HG02970 (cell line): ENCODE measurements at regions not wholly inside any gene's neighbourhood (a gene's known extent, or its start where the extent isn't known, plus 50 kb on each side); places are given as distances from the start of the nearest gene placed in this dataset.
A peak's percentile ranks its signal among the peaks of the same experiment; 100 is the strongest.
"Not testable (repeated sequence)": the region's sequence is repeated elsewhere in the genome, so short reads cannot be mapped to it uniquely, and the experiment has no call there.

Experiments
- ATAC-seq: cut with Tn5 transposase; IDR thresholded peaks from one replicate; pipeline ENCODE4 v1.9.1; 2021; ENCODE audit warnings: mild to moderate bottlenecking, moderate library complexity, moderate number of reproducible peaks; ENCODE audit not compliant: unreplicated experiment, low FRiP score

DNA sequence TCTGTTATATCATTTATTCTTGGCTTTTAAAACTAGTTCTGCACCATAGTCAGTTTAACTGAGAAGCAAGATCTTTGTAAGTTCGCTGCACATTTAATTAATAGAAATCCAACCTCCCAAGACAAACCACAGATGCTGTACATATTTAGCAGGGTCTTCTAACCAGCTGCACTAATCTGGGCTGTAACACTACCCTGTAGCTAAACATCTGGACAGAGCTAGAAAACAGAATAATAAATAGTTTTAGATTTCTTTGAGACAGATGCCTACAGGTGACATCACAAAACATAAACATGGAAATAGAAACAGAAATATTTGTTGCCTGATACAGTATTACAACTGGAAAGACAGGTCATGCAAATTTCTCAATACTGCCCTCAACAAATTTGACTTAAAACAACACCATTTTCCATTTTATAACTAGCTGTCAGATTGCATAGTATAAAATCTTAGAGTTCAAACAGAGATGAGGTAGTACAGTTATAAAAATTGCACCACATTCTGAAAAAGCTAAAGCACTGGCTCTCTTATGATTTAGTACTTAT, 315.1 kb downstream of the NR4A2 start:
- no peak for ATAC-seq

GRCh38 chr2:156009293-156009692, 323.2 kb downstream of the NR4A2 start:
- no peak for ATAC-seq

GRCh38 chr2:156006721-156007618, 325.6 kb downstream of the NR4A2 start:
- ATAC-seq: no peak

DNA sequence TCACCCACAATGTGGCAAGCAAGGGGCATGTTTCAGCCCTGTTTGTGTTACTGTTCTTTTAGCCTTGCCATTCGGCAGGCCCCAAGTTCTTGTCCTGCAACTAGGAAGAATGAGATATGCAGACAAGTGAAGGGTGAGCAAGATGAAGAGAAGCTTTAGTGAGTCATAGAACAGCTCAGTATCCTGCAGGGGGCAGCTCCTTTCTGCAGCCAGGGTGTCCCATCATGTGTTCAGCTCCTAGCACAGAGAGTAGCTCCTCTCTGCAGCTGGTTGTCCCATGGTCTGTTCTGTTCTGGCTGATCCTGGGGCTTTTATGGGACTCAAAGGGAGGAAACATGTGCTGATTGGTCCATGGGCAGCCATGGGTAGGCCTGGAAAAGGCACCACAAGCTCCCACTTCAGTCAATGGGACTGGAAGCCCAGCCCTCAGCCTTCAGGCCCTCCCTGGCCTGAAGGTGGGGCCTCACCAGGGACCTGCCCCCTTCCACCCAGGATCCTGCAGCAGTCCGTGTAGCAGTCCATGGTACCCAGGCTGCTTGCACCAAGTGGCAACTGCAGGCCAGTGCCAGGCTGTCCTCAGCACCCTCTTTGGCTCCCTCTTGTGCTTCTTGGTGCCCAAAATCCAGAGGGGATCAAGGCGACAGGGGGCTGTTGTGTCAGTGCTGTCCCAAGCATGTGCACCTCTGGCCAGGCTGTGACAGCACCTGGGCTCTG, 326.4 kb downstream of the NR4A2 start:
- no peak for ATAC-seq

- ATAC-seq: no peak
Observed at GRCh38 chr2:156005531-156005930, 327.0 kb downstream of the NR4A2 start.

GRCh38 chr2:156004459-156004858, 328.1 kb downstream of the NR4A2 start:
- ATAC-seq: no peak

- no peak for ATAC-seq
Observed at GRCh38 chr2:156003780-156004179, 328.7 kb downstream of the NR4A2 start.

DNA sequence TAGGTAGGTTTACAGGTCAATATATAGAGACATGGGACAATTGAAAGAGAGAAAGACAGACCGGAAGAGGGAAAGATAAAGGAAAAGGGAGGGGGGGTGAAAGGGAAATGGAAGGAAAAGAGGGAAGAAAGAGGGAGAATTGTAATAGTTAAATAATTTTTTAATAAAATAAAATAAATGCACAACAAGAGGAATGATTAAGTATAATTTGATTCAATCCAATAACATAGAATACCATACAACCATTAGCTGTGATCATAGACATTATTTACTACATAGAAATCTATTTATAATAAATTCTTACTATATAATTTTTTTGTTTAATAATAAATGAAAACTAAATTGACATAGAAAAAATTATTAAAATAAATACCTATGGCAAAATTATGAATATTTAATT, 330.7 kb downstream of the NR4A2 start:
- no peak for ATAC-seq

GRCh38 chr2:155997538-155997937, 335.0 kb downstream of the NR4A2 start:
- ATAC-seq: no peak

DNA sequence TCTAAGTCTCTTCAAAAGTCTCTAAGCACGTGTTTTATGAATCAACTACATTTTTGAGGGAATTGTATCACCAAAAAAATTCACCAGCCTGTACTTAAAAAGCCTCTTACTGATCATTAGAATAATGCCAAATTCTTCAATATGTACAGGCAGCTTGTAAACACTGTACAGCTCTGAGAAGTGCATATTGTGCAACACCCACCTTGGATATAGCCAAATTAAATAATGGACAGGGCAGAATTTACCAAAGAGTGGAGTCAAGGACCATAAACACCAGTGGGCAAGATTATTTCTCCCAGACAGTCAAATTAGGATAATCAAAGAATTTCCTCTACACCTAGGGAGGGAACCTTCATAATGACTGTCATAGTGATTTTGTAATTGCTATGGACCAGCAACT, 338.2 kb downstream of the NR4A2 start:
- ATAC-seq: no peak

DNA sequence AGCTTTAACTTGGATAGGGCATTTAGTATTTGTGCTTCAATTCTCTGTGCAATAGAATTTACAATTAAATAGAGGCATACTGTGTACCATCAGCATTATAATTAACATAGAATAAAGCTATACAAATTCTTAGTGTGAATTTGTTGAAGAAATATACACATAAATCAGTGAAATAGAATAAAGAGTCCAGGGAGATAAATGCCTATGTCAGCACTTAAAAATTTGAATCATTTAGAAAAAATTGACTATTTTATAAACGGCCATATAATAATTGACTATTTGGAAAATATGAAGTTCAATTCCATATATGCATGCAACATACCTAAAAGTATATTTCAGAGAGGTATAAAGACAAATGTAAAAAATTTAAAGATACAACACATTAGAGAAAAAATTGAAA, 348.7 kb downstream of the NR4A2 start:
- ATAC-seq: no peak

- no peak for ATAC-seq
Observed at GRCh38 chr2:155982135-155982534, 350.4 kb downstream of the NR4A2 start.

DNA sequence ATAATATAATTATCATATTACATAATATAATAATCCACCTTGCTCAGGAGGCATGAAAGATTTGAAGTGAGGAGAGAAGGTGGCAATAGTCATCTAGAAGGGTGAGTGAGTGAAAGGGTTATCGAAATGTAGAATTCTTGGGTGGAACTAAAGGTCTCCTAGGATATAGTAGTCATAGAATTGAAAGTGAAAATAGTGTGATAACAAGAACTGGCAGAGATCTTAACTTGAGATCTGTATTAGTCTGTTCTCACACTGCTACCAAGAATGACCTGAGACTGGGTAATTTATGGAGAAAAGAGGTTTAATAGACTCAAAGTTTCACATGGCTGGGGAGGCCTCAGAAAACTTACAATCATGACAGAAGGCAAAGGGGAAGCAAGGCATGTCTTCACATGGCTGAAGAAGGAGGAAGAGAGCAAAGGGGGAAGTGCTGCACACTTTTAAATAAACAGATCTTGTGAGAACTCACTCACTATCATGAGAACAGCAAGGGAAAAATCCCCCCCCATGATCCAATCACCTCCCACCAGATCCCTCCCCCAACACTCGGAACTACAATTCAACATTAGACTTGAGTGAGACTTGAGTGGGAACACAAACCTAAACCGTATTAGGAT, 351.5 kb downstream of the NR4A2 start:
- peak; percentile 48 for ATAC-seq

GRCh38 chr2:155975734-155976133, 356.8 kb downstream of the NR4A2 start:
- no peak for ATAC-seq

- ATAC-seq: no peak
Observed at GRCh38 chr2:155972916-155973315, 359.6 kb downstream of the NR4A2 start.

DNA sequence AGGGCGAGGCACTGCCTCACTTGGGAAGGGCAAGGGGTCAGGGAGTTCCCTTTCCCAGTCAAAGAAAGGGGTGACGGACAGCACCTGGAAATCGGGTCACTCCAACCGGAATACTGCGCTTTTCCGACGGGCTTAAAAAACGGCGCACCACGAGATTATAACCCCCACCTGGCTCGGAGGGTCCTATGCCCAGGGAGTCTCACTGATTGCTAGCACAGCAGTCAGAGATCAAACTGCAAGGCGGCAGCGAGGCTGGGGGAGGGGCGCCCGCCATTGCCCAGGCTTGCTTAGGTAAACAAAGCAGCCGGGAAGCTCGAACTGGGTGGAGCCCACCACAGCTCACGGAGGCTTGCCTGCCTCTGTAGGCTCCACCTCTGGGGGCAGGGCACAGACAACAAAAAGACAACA, 366.5 kb downstream of the NR4A2 start:
- not testable (repeated sequence) for ATAC-seq

- no peak for ATAC-seq
Observed at GRCh38 chr2:155965415-155966063, 367.0 kb downstream of the NR4A2 start.

DNA sequence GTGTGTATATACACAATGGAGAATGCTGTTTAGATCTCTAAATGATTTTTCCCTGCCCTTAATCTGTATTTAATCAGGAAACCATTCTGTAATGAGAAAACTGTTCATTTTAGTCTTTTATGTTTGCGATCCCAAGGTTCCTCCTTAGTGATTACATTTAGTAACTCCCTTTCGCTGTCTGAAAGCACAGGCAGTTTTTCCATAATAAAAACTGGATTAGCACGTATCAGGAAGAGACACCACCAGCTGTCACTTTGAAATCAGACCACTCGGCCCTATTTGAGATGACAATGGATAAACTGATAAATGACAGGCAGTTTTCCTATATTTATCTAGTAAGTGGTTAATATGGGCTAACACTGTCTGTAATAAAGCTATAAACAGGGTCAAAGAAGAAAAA, 370.9 kb downstream of the NR4A2 start:
- ATAC-seq: no peak

GRCh38 chr2:155958834-155959233, 373.7 kb downstream of the NR4A2 start:
- no peak for ATAC-seq

DNA sequence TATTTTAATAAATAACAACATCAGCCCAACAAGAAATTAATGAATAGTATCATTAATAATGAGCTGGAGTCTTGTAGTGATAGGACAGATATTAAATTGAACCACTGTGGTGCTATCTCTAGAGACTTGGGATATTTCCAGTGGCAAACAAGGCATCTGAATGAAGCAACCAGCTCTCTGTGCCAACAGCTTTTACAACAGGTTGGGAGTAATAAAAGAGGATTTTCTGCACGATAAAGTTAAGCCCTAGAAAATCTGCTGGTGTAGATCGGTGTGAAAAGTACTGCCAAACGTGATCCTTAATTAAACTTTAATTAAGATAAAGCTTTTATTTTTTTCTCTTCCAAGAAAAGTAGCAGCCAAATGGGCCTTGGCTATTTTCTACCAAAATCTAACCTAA, 385.5 kb downstream of the NR4A2 start:
- no peak for ATAC-seq

GRCh38 chr2:155944218-155944617, 388.3 kb downstream of the NR4A2 start:
- ATAC-seq: no peak
